Naive thymus-derived CD4-positive, alpha-beta T cell (primary cell): ENCODE measurements at regions not wholly inside any gene's neighbourhood (a gene's known extent, or its start where the extent isn't known, plus 50 kb on each side); places are given as distances from the start of the nearest gene placed in this dataset.

ENCODE experiments used
- ATAC-seq: fragments of 150-1000 bp; cut with Tn5 transposase; 2 replicates; pipeline ENCODE4 v1.10.0; 2021; ENCODE audit warnings: mild to moderate bottlenecking, moderate library complexity
- CTCF ChIA-PET: fragments of 350-600 bp; sonication (Branson Sonifier 250); formaldehyde crosslinking; loops from one replicate; lab custom pipeline; 2021; ENCODE audit warnings: antibody characterized with exemption; lab: Charles Lee
- POLR2A ChIA-PET: fragments of 350-600 bp; sonication (Branson Sonifier 250); formaldehyde crosslinking; loops from one replicate; lab custom pipeline; 2021; ENCODE audit warnings: antibody characterized with exemption, inconsistent platforms; lab: Charles Lee
- DNase-seq, 9 donors: peaks; one replicate each; pipeline versions ENCODE4 v3.0.0 to v3.0.0-alpha.2; 2020 to 2022; ENCODE audit warnings: mixed read lengths in 1 of 9
- H3K27ac ChIP-seq: one replicate; pipeline ENCODE4 v1.7.0; 2013; ENCODE audit warnings: mild to moderate bottlenecking, low read depth, low read length, moderate library complexity
- H3K27me3 ChIP-seq, 2 donors: one replicate each; pipeline ENCODE4 v1.7.0; 2013; ENCODE audit warnings: low read length in 2 of 2, mild to moderate bottlenecking in 2 of 2, moderate library complexity in 2 of 2; ENCODE audit not compliant: control insufficient read depth in 2 of 2, insufficient read depth in 2 of 2
- H3K36me3 ChIP-seq, 3 experiments: 1 replicate in 2 of 3; 2 replicates in 1 of 3; pipeline ENCODE4 v1.7.0; 2013; ENCODE audit warnings: low read length in 3 of 3, mild to moderate bottlenecking in 3 of 3, moderate library complexity in 1 of 3; ENCODE audit not compliant: insufficient read depth in 3 of 3, control insufficient read depth in 2 of 3
- H3K4me1 ChIP-seq, 2 donors: one replicate each; pipeline ENCODE4 v1.7.0; 2013; ENCODE audit warnings: low read length in 2 of 2, mild to moderate bottlenecking in 2 of 2, moderate library complexity in 1 of 2; ENCODE audit not compliant: control insufficient read depth in 2 of 2, insufficient read depth in 2 of 2
- H3K4me3 ChIP-seq: 2 replicates; pipeline ENCODE4 v1.7.0; 2013; ENCODE audit warnings: mild to moderate bottlenecking, low read length
- H3K9me3 ChIP-seq, 3 experiments: 1 replicate in 2 of 3; 2 replicates in 1 of 3; pipeline ENCODE4 v1.7.0; 2013; ENCODE audit warnings: low read length in 3 of 3; ENCODE audit not compliant: control insufficient read depth in 2 of 3
- H3K27ac Mint-ChIP-seq, 9 donors: one replicate each; pipeline ENCODE4 v1.8.0; 2020 to 2022; ENCODE audit warnings: mixed read lengths in 9 of 9, mild to moderate bottlenecking in 8 of 9, moderate library complexity in 5 of 9, inconsistent platforms in 2 of 9
- H3K27me3 Mint-ChIP-seq, 5 donors: one replicate each; pipeline ENCODE4 v1.8.0; 2021 to 2022; ENCODE audit warnings: mixed read lengths in 5 of 5, mild to moderate bottlenecking in 1 of 5
- H3K36me3 Mint-ChIP-seq, 5 donors: one replicate each; pipeline ENCODE4 v1.8.0; 2020 to 2022; ENCODE audit warnings: mixed read lengths in 5 of 5, mild to moderate bottlenecking in 3 of 5, inconsistent platforms in 1 of 5
- H3K4me1 Mint-ChIP-seq, 7 donors: one replicate each; pipeline ENCODE4 v1.8.0; 2020 to 2022; ENCODE audit warnings: mixed read lengths in 7 of 7, mild to moderate bottlenecking in 3 of 7, inconsistent platforms in 1 of 7
- H3K4me3 Mint-ChIP-seq, 10 donors: one replicate each; pipeline ENCODE4 v1.8.0; 2020 to 2022; ENCODE audit warnings: mild to moderate bottlenecking in 10 of 10, mixed read lengths in 10 of 10, moderate library complexity in 6 of 10, inconsistent platforms in 2 of 10
- H3K9me3 Mint-ChIP-seq, 11 donors: one replicate each; pipeline ENCODE4 v1.8.0; 2020 to 2022; ENCODE audit warnings: mixed read lengths in 11 of 11, mild to moderate bottlenecking in 4 of 11, inconsistent platforms in 1 of 11, moderate library complexity in 1 of 11
- intact Hi-C, 2 donors: fragments of 100-400 bp; cut with micrococcal nuclease; formaldehyde crosslinking; loops; one replicate each; pipeline ENCODE4 v1.15.1; 2023

DNA sequence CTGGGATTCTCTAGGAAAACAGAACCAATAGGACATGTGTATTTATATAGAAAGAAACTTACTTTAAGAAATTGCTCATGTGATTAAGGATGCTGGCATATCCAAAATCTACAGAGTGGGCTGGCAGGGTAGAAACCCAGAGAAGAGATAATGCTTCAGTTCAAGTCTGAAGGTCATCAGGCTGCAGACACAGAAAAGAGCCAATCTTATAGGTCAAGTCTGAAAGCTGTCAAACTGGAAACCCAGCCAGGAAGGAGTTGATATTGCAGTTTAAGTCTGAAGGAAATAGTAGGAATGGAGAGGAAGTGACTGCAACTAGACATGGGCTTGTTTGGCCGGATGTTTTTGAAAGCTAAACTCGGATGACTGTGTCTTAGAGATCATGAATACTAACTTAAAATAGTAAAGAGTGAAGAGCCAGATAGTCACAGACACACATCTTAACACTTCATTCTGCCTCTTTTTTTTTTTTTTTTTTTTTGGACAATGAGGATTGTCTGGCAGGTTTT is 125.3 kb upstream of the GPC6 start:
- Histone ChIP-seq H3K27me3 (no peaks in the 10 kb centered on the region), H3K27ac (no peak overlapping the region), H3K4me3 (no peak overlapping the region), H3K9me3 (no peaks in the 10 kb centered on the region), H3K36me3 (no peaks in the 10 kb centered on the region), H3K4me1 (no peaks in the 10 kb centered on the region)
- H3K4me3 Mint-ChIP-seq: no peak overlapping the region
- no peak overlapping the region for H3K27ac Mint-ChIP-seq
- no peaks in the 10 kb centered on the region for H3K36me3 Mint-ChIP-seq
- ChIA-PET CTCF (no interaction called here), POLR2A (no interaction called here)
- no peak for ATAC-seq
- H3K27me3 Mint-ChIP-seq: no peaks in the 10 kb centered on the region
- intact Hi-C loops: no loop called here
- no peaks in the 10 kb centered on the region for H3K4me1 Mint-ChIP-seq
- no peak for DNase-seq
- peaks cover 0 to 1% (median 0%) of the 10 kb centered on the region in 11 donors for H3K9me3 Mint-ChIP-seq

DNA sequence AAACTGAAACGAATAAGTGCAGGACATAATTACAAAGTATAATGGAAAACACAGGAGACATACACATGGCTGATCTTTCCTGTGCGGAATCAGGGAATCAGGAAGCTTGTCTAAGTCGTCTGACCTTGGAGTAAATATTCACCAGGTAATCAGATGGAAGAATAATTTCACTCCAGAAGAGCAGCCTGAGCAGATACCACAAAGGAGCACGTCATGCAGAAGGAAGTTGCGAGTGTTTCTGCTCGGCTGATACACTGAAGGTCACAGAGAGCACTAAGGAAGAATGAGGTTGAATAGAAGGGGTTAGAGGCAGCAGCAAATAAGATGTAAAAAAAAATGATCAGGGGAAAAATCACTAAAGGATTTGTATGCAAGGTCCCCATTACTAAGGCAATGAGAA is 122.3 kb upstream of the GPC6 start:
- POLR2A ChIA-PET: no interaction called here
- intact Hi-C loops: no loop called here
- H3K36me3 ChIP-seq: no peaks in the 10 kb centered on the region
- H3K9me3 ChIP-seq: no peaks in the 10 kb centered on the region
- H3K4me3 ChIP-seq: no peak overlapping the region
- no peaks in the 10 kb centered on the region for H3K4me1 ChIP-seq
- H3K36me3 Mint-ChIP-seq: no peaks in the 10 kb centered on the region
- DNase-seq: no peak
- H3K27me3 ChIP-seq: no peaks in the 10 kb centered on the region
- CTCF ChIA-PET: no interaction called here
- H3K4me3 Mint-ChIP-seq: no peak overlapping the region
- H3K9me3 Mint-ChIP-seq: peaks cover 0 to 1% (median 0%) of the 10 kb centered on the region in 11 donors
- no peak overlapping the region for H3K27ac ChIP-seq
- H3K27ac Mint-ChIP-seq: no peak overlapping the region
- no peak for ATAC-seq
- H3K4me1 Mint-ChIP-seq: no peaks in the 10 kb centered on the region
- H3K27me3 Mint-ChIP-seq: no peaks in the 10 kb centered on the region

DNA sequence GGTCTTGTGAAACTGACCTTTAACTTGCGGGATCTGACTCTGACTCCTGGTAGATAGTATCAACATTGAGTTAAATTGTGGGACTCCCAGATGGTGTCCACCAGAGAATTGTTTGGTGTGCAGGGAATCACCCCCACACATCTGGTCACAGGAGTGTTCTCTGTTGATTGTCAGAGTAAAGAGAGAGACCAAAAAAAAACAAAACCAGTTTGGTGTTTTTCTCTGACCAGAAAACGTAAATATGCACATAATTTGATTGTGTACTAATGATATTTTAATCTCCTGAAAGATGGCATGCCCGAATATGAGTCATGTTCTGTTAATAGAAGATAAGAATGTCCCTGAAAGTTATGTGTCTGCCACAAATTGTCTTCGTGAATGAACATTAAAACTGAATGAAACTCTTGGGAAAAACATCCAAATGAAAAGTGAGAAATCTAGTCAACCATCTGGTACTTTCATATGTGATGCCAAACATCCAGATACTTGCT is 118.5 kb upstream of the GPC6 start:
- no peaks in the 10 kb centered on the region for H3K4me1 Mint-ChIP-seq
- no peak overlapping the region for H3K4me3 Mint-ChIP-seq
- DNase-seq: no peak
- no peaks in the 10 kb centered on the region for H3K36me3 Mint-ChIP-seq
- no peaks in the 10 kb centered on the region for H3K27me3 Mint-ChIP-seq
- H3K36me3 ChIP-seq: no peaks in the 10 kb centered on the region
- H3K9me3 Mint-ChIP-seq: peaks cover 0 to 1% (median 0%) of the 10 kb centered on the region in 11 donors
- ChIA-PET CTCF (no interaction called here), POLR2A (no interaction called here)
- H3K27me3 ChIP-seq: no peaks in the 10 kb centered on the region
- H3K27ac ChIP-seq: no peak overlapping the region
- H3K4me3 ChIP-seq: no peak overlapping the region
- ATAC-seq: no peak
- H3K4me1 ChIP-seq: no peaks in the 10 kb centered on the region
- intact Hi-C loops: no loop called here
- no peak overlapping the region for H3K27ac Mint-ChIP-seq
- H3K9me3 ChIP-seq: no peaks in the 10 kb centered on the region

DNA sequence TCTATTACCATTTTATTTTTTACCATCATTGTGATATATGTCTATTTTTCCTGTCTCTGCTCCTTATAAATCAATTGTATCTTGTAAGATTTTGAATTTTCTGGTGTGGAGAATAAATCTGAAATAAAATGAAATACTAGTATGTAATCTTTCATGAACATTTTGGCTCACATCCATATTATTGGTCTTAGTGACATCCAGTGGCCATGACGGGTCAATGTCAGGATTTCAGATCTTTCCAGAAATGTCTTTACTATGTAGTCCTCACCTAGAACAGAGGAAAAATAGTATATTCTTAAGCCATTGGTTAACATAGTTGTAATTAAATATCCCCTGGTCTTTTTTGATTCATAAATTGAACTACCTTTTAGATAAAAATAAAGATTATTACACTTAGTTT is 109.8 kb upstream of the GPC6 start:
- no peak overlapping the region for H3K27ac ChIP-seq
- H3K27me3 ChIP-seq: no peaks in the 10 kb centered on the region
- H3K9me3 ChIP-seq: no peaks in the 10 kb centered on the region
- H3K36me3 ChIP-seq: no peaks in the 10 kb centered on the region
- H3K4me1 ChIP-seq: no peaks in the 10 kb centered on the region
- H3K4me3 Mint-ChIP-seq: no peak overlapping the region
- DNase-seq: no peak
- H3K9me3 Mint-ChIP-seq: peaks cover 0 to 10% (median 6%) of the 10 kb centered on the region in 11 donors
- intact Hi-C loops: no loop called here
- H3K36me3 Mint-ChIP-seq: no peaks in the 10 kb centered on the region
- no peak overlapping the region for H3K27ac Mint-ChIP-seq
- ChIA-PET CTCF (no interaction called here), POLR2A (no interaction called here)
- no peaks in the 10 kb centered on the region for H3K4me1 Mint-ChIP-seq
- ATAC-seq: no peak
- no peaks in the 10 kb centered on the region for H3K27me3 Mint-ChIP-seq
- no peak overlapping the region for H3K4me3 ChIP-seq

DNA sequence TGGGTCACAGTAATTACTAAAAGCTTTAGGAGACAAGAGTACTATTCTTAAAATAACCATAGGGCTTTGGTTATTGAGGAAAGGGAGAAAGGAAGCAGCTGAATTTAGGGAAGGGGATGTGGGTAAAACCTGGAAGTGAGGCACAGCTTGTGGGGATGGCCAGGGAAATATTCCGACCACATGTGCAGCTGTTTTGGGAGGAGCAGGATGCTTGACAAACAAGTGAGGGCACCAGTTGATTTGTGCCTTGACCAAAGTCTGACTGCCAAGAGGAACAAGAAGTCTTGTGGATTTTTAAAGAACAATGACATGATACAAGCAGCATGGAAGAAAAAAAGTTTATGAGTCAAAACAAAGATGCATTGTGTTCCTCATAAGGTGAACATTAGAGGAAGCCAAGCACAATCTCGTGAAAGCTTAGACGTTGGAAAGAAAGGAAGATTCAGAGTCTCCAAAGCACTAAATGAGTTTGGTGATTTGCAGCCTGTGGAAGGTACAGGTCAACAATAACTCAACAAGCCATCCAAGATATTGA is 108.5 kb upstream of the GPC6 start:
- H3K9me3 Mint-ChIP-seq: peaks cover 0 to 10% (median 6%) of the 10 kb centered on the region in 11 donors
- no peaks in the 10 kb centered on the region for H3K27me3 Mint-ChIP-seq
- DNase-seq (no peak), ATAC-seq (no peak)
- Histone ChIP-seq H3K27ac (no peak overlapping the region), H3K36me3 (no peaks in the 10 kb centered on the region), H3K4me1 (no peaks in the 10 kb centered on the region), H3K4me3 (no peak overlapping the region), H3K27me3 (no peaks in the 10 kb centered on the region), H3K9me3 (no peaks in the 10 kb centered on the region)
- H3K36me3 Mint-ChIP-seq: no peaks in the 10 kb centered on the region
- POLR2A ChIA-PET: no interaction called here
- H3K4me3 Mint-ChIP-seq: no peak overlapping the region
- H3K27ac Mint-ChIP-seq: no peak overlapping the region
- CTCF ChIA-PET: no interaction called here
- H3K4me1 Mint-ChIP-seq: no peaks in the 10 kb centered on the region
- intact Hi-C loops: no loop called here

DNA sequence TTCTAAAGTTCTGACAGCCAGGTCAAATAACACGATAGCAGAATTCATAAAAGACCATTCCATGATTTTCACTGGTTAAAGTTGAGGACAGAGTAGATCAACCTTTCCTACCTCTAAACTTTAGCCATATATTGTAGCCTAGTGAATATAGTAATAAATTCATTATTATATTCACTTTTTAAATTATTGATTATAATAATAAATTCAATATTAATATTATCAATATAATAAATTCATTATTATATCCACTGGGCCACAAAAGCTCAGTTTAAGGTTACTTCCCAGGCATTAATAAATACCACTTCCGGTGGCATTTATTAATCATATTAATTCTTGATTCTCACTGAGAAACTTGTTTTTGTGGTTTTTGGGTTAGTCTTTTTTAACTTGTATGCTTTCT is 85.7 kb upstream of the GPC6 start:
- Histone ChIP-seq H3K4me1 (no peaks in the 10 kb centered on the region), H3K27ac (no peak overlapping the region), H3K27me3 (no peaks in the 10 kb centered on the region), H3K36me3 (no peaks in the 10 kb centered on the region), H3K9me3 (no peaks in the 10 kb centered on the region), H3K4me3 (no peak overlapping the region)
- ATAC-seq (no peak), DNase-seq (no peak)
- POLR2A ChIA-PET: interaction anchor here (0.7 kb wide), 1 partner anchor 23 kb away, joined by 3 read pairs; no protein-coding TSS in a partner anchor
- Mint-ChIP-seq H3K27ac (no peak overlapping the region), H3K9me3 (peaks cover 0 to 7% (median 0%) of the 10 kb centered on the region in 11 donors), H3K27me3 (no peaks in the 10 kb centered on the region), H3K4me1 (no peaks in the 10 kb centered on the region), H3K36me3 (no peaks in the 10 kb centered on the region), H3K4me3 (no peak overlapping the region)
- CTCF ChIA-PET: no interaction called here
- intact Hi-C loops: no loop called here

DNA sequence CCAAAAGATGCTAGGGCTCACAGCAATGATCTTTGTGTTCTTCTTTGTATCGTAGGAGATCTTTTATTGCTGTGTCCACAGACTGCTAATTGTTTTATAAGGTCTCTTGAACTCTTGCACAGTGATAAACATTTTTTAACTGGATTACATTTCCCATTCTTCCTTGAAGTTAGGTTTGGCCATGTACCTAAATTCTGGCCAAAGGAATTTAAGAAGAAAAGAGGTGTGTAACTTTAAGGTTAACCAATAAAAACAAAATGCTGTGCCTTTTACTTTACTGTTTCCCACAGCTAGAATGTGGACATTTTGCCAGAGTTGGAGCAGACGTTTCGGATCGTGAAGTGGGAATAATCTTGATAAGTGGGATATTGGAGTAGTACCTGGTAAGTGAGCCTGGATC is 82.6 kb upstream of the GPC6 start:
- no peak overlapping the region for H3K4me3 Mint-ChIP-seq
- ChIA-PET CTCF (no interaction called here), POLR2A (no interaction called here)
- H3K9me3 ChIP-seq: no peaks in the 10 kb centered on the region
- H3K27ac Mint-ChIP-seq: no peak overlapping the region
- H3K9me3 Mint-ChIP-seq: peaks cover 0 to 7% (median 2%) of the 10 kb centered on the region in 11 donors
- no peak overlapping the region for H3K4me3 ChIP-seq
- H3K36me3 ChIP-seq: no peaks in the 10 kb centered on the region
- intact Hi-C loops: no loop called here
- DNase-seq (no peak), ATAC-seq (no peak)
- H3K36me3 Mint-ChIP-seq: no peaks in the 10 kb centered on the region
- H3K27me3 ChIP-seq: no peaks in the 10 kb centered on the region
- no peaks in the 10 kb centered on the region for H3K4me1 Mint-ChIP-seq
- no peak overlapping the region for H3K27ac ChIP-seq
- no peaks in the 10 kb centered on the region for H3K27me3 Mint-ChIP-seq
- H3K4me1 ChIP-seq: no peaks in the 10 kb centered on the region
